Keratinocyte (primary cell): ENCODE measurements at regions not wholly inside any gene's neighbourhood (a gene's known extent, or its start where the extent isn't known, plus 50 kb on each side); places are given as distances from the start of the nearest gene placed in this dataset.

Experiments
- EZH2 ChIP-seq: IDR thresholded peaks from one replicate; pipeline ENCODE4 v1.6.1; 2012; ENCODE audit warnings: inconsistent platforms, mild to moderate bottlenecking, low read length, moderate library complexity
- TF ChIP-seq, protein P1 (sequence below), 3 experiments: IDR thresholded peaks in 1 of 3; conservative IDR thresholded peaks in 1 of 3; optimal IDR thresholded peaks in 1 of 3; 2 replicates in 2 of 3; 3 replicates in 1 of 3; pipeline versions ENCODE3 to v1.5.1; 2011; ENCODE audit warnings: low read length in 3 of 3, mild to moderate bottlenecking in 3 of 3, moderate library complexity in 2 of 3, control low read depth in 1 of 3, inconsistent platforms in 1 of 3; ENCODE audit not compliant: insufficient read depth in 2 of 3; ENCODE audit errors: extremely low read depth in 1 of 3

GRCh38 chr4:18441676-18442075 is 420.1 kb upstream of the LCORL start:
- TF ChIP-seq, protein P1, sequence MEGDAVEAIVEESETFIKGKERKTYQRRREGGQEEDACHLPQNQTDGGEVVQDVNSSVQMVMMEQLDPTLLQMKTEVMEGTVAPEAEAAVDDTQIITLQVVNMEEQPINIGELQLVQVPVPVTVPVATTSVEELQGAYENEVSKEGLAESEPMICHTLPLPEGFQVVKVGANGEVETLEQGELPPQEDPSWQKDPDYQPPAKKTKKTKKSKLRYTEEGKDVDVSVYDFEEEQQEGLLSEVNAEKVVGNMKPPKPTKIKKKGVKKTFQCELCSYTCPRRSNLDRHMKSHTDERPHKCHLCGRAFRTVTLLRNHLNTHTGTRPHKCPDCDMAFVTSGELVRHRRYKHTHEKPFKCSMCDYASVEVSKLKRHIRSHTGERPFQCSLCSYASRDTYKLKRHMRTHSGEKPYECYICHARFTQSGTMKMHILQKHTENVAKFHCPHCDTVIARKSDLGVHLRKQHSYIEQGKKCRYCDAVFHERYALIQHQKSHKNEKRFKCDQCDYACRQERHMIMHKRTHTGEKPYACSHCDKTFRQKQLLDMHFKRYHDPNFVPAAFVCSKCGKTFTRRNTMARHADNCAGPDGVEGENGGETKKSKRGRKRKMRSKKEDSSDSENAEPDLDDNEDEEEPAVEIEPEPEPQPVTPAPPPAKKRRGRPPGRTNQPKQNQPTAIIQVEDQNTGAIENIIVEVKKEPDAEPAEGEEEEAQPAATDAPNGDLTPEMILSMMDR (optimal IDR thresholded peaks at IDR 0.05 in 1 of 3, IDR thresholded peaks at IDR 0.05 in 1 of 3, conservative IDR thresholded peaks at IDR 0.05 in 1 of 3; ENCODE audit: extremely low read depth in 1 of 3, insufficient read depth in 2 of 3, low read length in 3 of 3), result no peak
- TF ChIP-seq EZH2, result no peak
